ENCODE measurements at regions not wholly inside any gene's neighbourhood (a gene's known extent, or its start where the extent isn't known, plus 50 kb on each side); places are given as distances from the start of the nearest gene placed in this dataset.

- TF ChIP-seq, protein P1, sequence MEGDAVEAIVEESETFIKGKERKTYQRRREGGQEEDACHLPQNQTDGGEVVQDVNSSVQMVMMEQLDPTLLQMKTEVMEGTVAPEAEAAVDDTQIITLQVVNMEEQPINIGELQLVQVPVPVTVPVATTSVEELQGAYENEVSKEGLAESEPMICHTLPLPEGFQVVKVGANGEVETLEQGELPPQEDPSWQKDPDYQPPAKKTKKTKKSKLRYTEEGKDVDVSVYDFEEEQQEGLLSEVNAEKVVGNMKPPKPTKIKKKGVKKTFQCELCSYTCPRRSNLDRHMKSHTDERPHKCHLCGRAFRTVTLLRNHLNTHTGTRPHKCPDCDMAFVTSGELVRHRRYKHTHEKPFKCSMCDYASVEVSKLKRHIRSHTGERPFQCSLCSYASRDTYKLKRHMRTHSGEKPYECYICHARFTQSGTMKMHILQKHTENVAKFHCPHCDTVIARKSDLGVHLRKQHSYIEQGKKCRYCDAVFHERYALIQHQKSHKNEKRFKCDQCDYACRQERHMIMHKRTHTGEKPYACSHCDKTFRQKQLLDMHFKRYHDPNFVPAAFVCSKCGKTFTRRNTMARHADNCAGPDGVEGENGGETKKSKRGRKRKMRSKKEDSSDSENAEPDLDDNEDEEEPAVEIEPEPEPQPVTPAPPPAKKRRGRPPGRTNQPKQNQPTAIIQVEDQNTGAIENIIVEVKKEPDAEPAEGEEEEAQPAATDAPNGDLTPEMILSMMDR (IDR thresholded peaks at IDR 0.05; ENCODE audit: unreplicated experiment in 3 of 3): no peak
- H3K4me3 Mint-ChIP-seq: no peak overlapping the region
- no peaks in the 10 kb centered on the region for H3K36me3 Mint-ChIP-seq (ENCODE audit: low read depth)
- H3K27me3 Mint-ChIP-seq (ENCODE audit: low read depth): no peaks in the 10 kb centered on the region
- no peaks in the 10 kb centered on the region for H3K9me3 Mint-ChIP-seq
- peaks cover 25% of the 10 kb centered on the region for H3K4me1 Mint-ChIP-seq
- H3K27ac Mint-ChIP-seq: no peak overlapping the region
Observed at GRCh38 chr10:85317827-85318226, 989.4 kb downstream of the CCSER2 start.

GRCh38 chr10:85318809-85319807 is 990.7 kb downstream of the CCSER2 start:
- Mint-ChIP-seq H3K27ac (peak overlapping the region in 2 of 3 experiments; percentile 49 to 67), H3K4me3 (peak overlapping the region in 1 of 3 experiments; percentile 4), H3K27me3 (ENCODE audit: low read depth) (no peaks in the 10 kb centered on the region), H3K36me3 (ENCODE audit: low read depth) (no peaks in the 10 kb centered on the region), H3K4me1 (peaks cover 25% of the 10 kb centered on the region), H3K9me3 (no peaks in the 10 kb centered on the region)
- TF ChIP-seq, protein P1 (IDR thresholded peaks at IDR 0.05; ENCODE audit: unreplicated experiment in 3 of 3): no peak

GRCh38 chr10:85319826-85320225 is 991.4 kb downstream of the CCSER2 start:
- TF ChIP-seq, protein P1 (IDR thresholded peaks at IDR 0.05; ENCODE audit: unreplicated experiment in 3 of 3): no peak
- Mint-ChIP-seq H3K4me3 (no peak overlapping the region), H3K9me3 (no peaks in the 10 kb centered on the region), H3K4me1 (peaks cover 25% of the 10 kb centered on the region), H3K27ac (no peak overlapping the region), H3K36me3 (ENCODE audit: low read depth) (no peaks in the 10 kb centered on the region), H3K27me3 (ENCODE audit: low read depth) (no peaks in the 10 kb centered on the region)

- no peaks in the 10 kb centered on the region for H3K4me1 Mint-ChIP-seq
- TF ChIP-seq, protein P1 (IDR thresholded peaks at IDR 0.05; ENCODE audit: unreplicated experiment in 3 of 3): no peak
- no peaks in the 10 kb centered on the region for H3K36me3 Mint-ChIP-seq (ENCODE audit: low read depth)
- no peaks in the 10 kb centered on the region for H3K27me3 Mint-ChIP-seq (ENCODE audit: low read depth)
- peaks cover 21% of the 10 kb centered on the region for H3K9me3 Mint-ChIP-seq
- H3K27ac Mint-ChIP-seq: no peak overlapping the region
- H3K4me3 Mint-ChIP-seq: no peak overlapping the region
Observed at GRCh38 chr10:85333594-85333993, 1005.2 kb downstream of the CCSER2 start.

DNA sequence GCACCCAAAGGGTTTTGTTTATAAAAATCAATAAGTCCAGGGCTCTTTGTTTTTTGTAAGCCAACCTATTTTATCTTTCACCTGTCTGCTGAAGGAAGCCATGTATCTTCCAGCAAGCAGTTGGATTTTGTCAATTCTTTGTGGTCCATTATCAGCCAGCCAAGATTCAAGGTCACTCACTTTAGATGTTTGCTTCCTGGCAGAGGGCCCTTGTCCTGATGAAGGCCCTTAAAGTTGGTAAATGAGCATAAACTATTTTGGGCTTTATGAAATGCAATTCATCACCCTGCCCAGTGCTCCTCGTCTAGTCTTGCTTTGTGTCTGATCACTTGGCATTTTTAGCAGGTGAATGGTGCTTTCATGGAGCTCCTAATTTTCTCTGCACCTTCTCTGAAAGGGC is 1004.2 kb downstream of the GRID1 start:
- Mint-ChIP-seq H3K4me3 (no peak overlapping the region), H3K9me3 (no peaks in the 10 kb centered on the region), H3K27me3 (ENCODE audit: low read depth) (no peaks in the 10 kb centered on the region), H3K27ac (no peak overlapping the region), H3K36me3 (ENCODE audit: low read depth) (no peaks in the 10 kb centered on the region), H3K4me1 (no peaks in the 10 kb centered on the region)
- TF ChIP-seq, protein P1 (IDR thresholded peaks at IDR 0.05; ENCODE audit: unreplicated experiment in 3 of 3): no peak
